GM12891 (cell line): ENCODE measurements at regions not wholly inside any gene's neighbourhood (a gene's known extent, or its start where the extent isn't known, plus 50 kb on each side); places are given as distances from the start of the nearest gene placed in this dataset.

Experiments
- PAX5 ChIP-seq: IDR thresholded peaks from 2 replicates; pipeline ENCODE4 v1.6.1; 2011; ENCODE audit warnings: low read length, moderate library complexity, mild to moderate bottlenecking; ENCODE audit not compliant: insufficient read depth, severe bottlenecking
- POLR2A ChIP-seq: IDR thresholded peaks from 2 replicates; pipeline ENCODE4 v1.6.1; 2011; ENCODE audit warnings: low read depth, low read length, control low read depth
- POLR2AphosphoS5 ChIP-seq: IDR thresholded peaks from 2 replicates; pipeline ENCODE4 v1.6.1; 2011; ENCODE audit warnings: low read depth, low read length, control low read depth
- POU2F2 ChIP-seq: IDR thresholded peaks from 2 replicates; pipeline ENCODE4 v1.6.1; 2011; ENCODE audit warnings: low read depth, mild to moderate bottlenecking, control low read depth, low read length, moderate library complexity

GRCh38 chr6:102355578-102355977, 962.1 kb downstream of the GRIK2 start:
- no peak for TF ChIP-seq POLR2A
- TF ChIP-seq POLR2AphosphoS5 = no peak
- TF ChIP-seq POU2F2 = no peak
- no peak for TF ChIP-seq PAX5
